ENCODE measurements at regions not wholly inside any gene's neighbourhood (a gene's known extent, or its start where the extent isn't known, plus 50 kb on each side); places are given as distances from the start of the nearest gene placed in this dataset.
"Not testable (repeated sequence)": the region's sequence is repeated elsewhere in the genome, so short reads cannot be mapped to it uniquely, and the experiment has no call there.

DNA sequence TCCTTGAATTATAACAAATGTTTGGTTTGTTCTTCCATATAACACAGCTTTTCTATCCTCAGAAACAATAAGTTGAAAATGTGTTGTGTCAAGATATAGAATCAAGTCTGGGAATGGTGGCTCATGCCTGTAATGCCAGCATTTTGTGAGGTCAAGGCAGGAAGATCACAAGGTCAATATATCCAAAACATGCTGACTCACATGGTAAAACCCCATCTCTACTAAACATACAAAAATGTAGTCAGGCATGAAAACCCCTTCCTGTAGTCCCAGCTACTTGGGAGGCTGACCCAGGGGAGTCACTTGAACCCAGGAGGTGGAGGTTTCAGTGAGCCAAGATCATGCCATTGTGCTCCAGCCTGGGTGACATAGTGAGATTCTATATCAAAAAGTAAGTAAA lies 934.2 kb upstream of the AMELY start:
- DNase-seq (ENCODE audit: extremely low read depth, low read depth): no peak
- TF ChIP-seq, protein P1, sequence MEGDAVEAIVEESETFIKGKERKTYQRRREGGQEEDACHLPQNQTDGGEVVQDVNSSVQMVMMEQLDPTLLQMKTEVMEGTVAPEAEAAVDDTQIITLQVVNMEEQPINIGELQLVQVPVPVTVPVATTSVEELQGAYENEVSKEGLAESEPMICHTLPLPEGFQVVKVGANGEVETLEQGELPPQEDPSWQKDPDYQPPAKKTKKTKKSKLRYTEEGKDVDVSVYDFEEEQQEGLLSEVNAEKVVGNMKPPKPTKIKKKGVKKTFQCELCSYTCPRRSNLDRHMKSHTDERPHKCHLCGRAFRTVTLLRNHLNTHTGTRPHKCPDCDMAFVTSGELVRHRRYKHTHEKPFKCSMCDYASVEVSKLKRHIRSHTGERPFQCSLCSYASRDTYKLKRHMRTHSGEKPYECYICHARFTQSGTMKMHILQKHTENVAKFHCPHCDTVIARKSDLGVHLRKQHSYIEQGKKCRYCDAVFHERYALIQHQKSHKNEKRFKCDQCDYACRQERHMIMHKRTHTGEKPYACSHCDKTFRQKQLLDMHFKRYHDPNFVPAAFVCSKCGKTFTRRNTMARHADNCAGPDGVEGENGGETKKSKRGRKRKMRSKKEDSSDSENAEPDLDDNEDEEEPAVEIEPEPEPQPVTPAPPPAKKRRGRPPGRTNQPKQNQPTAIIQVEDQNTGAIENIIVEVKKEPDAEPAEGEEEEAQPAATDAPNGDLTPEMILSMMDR (IDR thresholded peaks at IDR 0.05; ENCODE audit: low read depth, low read length, missing control alignments): no peak

DNA sequence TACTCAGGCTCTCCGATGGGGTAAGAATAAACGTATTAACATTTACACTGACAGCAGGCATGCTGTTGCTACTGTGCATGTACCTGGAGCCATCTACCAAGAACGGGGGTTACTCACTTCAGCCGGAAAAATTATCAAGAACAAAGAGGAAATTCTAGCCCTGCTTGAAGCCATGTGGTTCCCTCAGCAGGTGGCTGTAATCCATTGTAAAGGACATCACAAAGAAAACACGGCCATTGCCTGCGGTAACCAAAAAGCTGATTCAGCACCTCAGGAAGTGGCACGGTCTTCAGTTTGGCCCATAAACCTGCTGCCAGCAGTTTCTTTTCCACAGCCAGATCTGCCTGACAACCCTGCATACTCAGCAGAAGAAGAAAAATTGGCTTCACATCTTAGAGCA lies 925.5 kb upstream of the AMELY start:
- TF ChIP-seq, protein P1 (IDR thresholded peaks at IDR 0.05; ENCODE audit: low read depth, low read length, missing control alignments): no peak
- no peak overlapping the region for H3K4me3 ChIP-seq (replicated peaks; ENCODE audit: low read depth, low read length)
- no peak for DNase-seq (ENCODE audit: extremely low read depth, low read depth)

More for the DNA sequence above, 934.2 kb upstream of the AMELY start:
- no peak overlapping the region for H3K4me3 ChIP-seq (replicated peaks; ENCODE audit: low read depth, low read length)

DNA sequence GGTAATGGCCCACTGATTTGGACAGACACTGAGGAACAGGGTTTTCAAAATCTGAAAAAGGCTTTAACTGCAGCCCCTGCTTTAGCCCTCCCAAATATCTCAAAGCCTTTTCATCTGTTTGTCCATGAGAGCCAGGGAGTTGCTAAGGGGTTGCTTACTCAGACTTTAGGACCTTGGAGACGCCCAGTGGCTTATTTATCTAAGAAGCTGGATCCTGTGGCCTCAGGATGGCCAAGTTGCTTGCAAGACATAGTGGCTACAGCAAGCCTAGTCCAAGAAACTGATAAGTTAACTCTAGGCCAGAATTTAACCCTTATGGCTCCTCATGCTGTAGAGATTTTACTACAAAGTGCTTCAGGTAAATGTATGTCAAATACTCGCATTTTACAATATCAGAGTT lies 924.8 kb upstream of the AMELY start:
- TF ChIP-seq, protein P1 (IDR thresholded peaks at IDR 0.05; ENCODE audit: low read depth, low read length, missing control alignments): no peak
- DNase-seq (ENCODE audit: extremely low read depth, low read depth): no peak
- H3K4me3 ChIP-seq (replicated peaks; ENCODE audit: low read depth, low read length): no peak overlapping the region

DNA sequence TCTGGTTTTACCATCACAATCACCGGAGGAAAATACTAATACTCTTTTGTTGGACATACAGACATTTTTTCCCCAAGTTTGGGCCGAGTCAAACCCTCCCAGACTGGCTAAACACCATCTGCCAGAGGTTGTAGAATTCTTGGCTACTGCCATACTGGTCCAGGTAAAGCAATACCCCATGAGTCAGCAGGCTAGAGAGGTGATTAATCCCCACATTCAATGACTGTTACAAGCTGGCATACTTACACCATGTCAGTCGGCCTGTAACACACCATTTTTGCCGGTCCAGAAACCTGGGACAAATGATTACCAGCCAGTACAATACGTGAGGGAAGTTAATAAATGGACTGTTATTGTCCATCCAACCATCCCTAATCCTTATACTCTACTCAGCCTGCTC lies 923.9 kb upstream of the AMELY start:
- DNase-seq (ENCODE audit: extremely low read depth, low read depth): no peak
- TF ChIP-seq, protein P1 (IDR thresholded peaks at IDR 0.05; ENCODE audit: low read depth, low read length, missing control alignments): no peak
- H3K4me3 ChIP-seq (replicated peaks; ENCODE audit: low read depth, low read length): no peak overlapping the region

DNA sequence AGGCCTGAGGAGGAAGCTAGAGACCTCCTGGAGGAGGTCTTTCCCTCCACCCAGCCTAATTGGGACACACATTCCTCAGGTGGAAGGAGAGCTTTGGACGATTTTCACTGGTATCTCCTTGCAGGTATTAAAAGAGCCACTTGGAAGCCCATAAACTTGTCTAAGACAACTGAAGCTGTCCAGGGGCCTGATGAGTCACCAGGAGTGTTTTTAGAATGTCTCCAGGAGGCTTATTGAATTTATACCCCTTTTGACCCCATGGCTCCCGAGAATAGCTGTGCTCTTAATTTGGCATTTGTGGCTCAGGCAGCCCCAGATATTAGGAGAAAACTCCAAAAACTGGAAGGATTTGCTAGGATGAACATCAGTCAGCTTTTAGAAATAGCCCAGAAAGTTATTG lies 922.7 kb upstream of the AMELY start:
- DNase-seq (ENCODE audit: extremely low read depth, low read depth): peak; percentile 20
- TF ChIP-seq, protein P1 (IDR thresholded peaks at IDR 0.05; ENCODE audit: low read depth, low read length, missing control alignments): no peak
- H3K4me3 ChIP-seq (replicated peaks; ENCODE audit: low read depth, low read length): no peak overlapping the region

DNA sequence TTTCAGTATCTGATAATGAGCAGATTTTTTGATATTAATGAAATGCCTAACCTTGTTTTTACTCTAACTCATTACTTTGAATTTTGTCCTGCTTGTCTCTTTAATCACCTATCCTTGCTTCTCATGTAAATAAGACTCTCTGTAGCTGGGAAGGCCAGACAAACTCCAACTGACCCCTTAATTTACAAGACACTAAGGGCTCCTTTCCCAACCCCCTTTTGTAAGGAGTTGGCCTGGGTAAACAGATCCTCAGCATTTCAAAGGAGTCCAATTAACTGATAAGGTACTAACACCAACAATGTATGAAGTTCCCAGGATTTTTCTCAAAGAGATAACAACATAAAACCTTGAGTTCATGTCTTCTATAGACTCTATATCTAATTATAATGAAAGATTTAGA lies 919.3 kb upstream of the AMELY start:
- not testable (repeated sequence) for H3K4me3 ChIP-seq (replicated peaks; ENCODE audit: low read depth, low read length); DNase-seq (ENCODE audit: extremely low read depth, low read depth)

DNA sequence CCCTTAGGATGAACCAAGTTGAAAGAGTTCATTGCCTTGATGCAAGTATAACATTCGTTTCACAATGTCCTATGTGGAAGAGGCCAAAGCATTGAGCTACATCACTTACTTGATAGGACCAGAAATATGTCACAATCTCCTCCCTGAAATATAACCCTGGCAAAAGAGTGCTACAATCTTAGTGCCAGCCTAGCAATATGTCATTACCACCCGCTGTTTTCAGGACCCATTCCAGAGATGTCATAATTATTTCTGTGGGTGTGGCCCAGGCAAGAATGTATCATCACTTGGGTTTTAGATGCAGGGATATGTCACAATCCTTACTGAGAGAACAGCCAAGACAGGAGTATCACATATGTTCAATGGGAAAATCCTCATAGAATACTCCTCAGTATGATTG lies 915.0 kb upstream of the AMELY start:
- no peak overlapping the region for H3K4me3 ChIP-seq (replicated peaks; ENCODE audit: low read depth, low read length)
- TF ChIP-seq, protein P1 (IDR thresholded peaks at IDR 0.05; ENCODE audit: low read depth, low read length, missing control alignments): no peak
- no peak for DNase-seq (ENCODE audit: extremely low read depth, low read depth)

All from HFF-Myc (cell line).